GM23338 (cell line): ENCODE measurements at regions not wholly inside any gene's neighbourhood (a gene's known extent, or its start where the extent isn't known, plus 50 kb on each side); places are given as distances from the start of the nearest gene placed in this dataset.

Source experiments
- ATAC-seq: fragments of 200-7000 bp; cut with Tn5 transposase; 3 replicates; pipeline ENCODE4 v1.9.1; 2020
- DNase-seq: peaks from one replicate; pipeline ENCODE4 v3.0.0-alpha.2; 2015; ENCODE audit warnings: low spot score
- H2AFZ ChIP-seq: fragments of 200-600 bp; sonication (generic); 2 replicates; pipeline ENCODE4 v1.8.0; 2016; ENCODE audit warnings: antibody characterized with exemption, mild to moderate bottlenecking, moderate library complexity
- H3F3A ChIP-seq: fragments of 200-600 bp; sonication (generic); replicated peaks from 2 replicates; pipeline ENCODE4 v1.8.0; 2017; ENCODE audit warnings: antibody characterized with exemption, mixed run types, low read depth
- H3K27ac ChIP-seq: fragments of 200-600 bp; sonication (generic); 2 replicates; pipeline ENCODE4 v1.6.1; 2016; ENCODE audit warnings: low read depth
- H3K27me3 ChIP-seq: fragments of 200-600 bp; sonication (generic); 2 replicates; pipeline ENCODE4 v1.8.0; 2016; ENCODE audit warnings: mild to moderate bottlenecking, mixed run types, moderate library complexity; ENCODE audit not compliant: insufficient read depth
- H3K36me3 ChIP-seq: fragments of 200-600 bp; sonication (generic); 2 replicates; pipeline ENCODE4 v1.8.0; 2016; ENCODE audit warnings: mild to moderate bottlenecking; ENCODE audit not compliant: insufficient read depth
- H3K4me1 ChIP-seq: fragments of 200-600 bp; sonication (generic); 2 replicates; pipeline ENCODE4 v1.8.0; 2016; ENCODE audit warnings: mild to moderate bottlenecking, moderate library complexity; ENCODE audit not compliant: insufficient read depth
- H3K4me2 ChIP-seq: fragments of 200-600 bp; sonication (generic); 2 replicates; pipeline ENCODE4 v1.7.1; 2017; ENCODE audit warnings: mixed run types
- H3K4me3 ChIP-seq: fragments of 200-600 bp; sonication (generic); 2 replicates; pipeline ENCODE4 v1.6.1; 2016; ENCODE audit warnings: mixed run types
- H3K79me2 ChIP-seq: fragments of 200-600 bp; sonication (generic); replicated peaks from 2 replicates; pipeline ENCODE4 v1.8.0; 2017; ENCODE audit warnings: mild to moderate bottlenecking; ENCODE audit not compliant: insufficient read depth
- H3K9me2 ChIP-seq: fragments of 200-600 bp; sonication (generic); 2 replicates; pipeline ENCODE4 v1.8.0; 2017; ENCODE audit not compliant: insufficient read depth
- H4K20me1 ChIP-seq: fragments of 200-600 bp; sonication (generic); replicated peaks from 2 replicates; pipeline ENCODE4 v1.8.0; 2017; ENCODE audit warnings: mild to moderate bottlenecking; ENCODE audit not compliant: insufficient read depth
- H3K27ac Mint-ChIP-seq: 2 replicates; pipeline ENCODE4 v1.8.0; 2020; ENCODE audit warnings: inconsistent platforms, mild to moderate bottlenecking, moderate library complexity, mixed read lengths
- H3K27me3 Mint-ChIP-seq: 3 replicates; pipeline ENCODE4 v1.8.0; 2022; ENCODE audit warnings: low read depth, mild to moderate bottlenecking, moderate library complexity, mixed read lengths, inconsistent platforms; ENCODE audit not compliant: insufficient read depth, poor library complexity
- H3K36me3 Mint-ChIP-seq: 3 replicates; pipeline ENCODE4 v1.8.0; 2021; ENCODE audit warnings: low read depth, mild to moderate bottlenecking, inconsistent platforms, moderate library complexity, mixed read lengths
- H3K4me1 Mint-ChIP-seq: 3 replicates; pipeline ENCODE4 v1.8.0; 2020; ENCODE audit warnings: mild to moderate bottlenecking, inconsistent platforms, mixed read lengths
- H3K4me3 Mint-ChIP-seq: 3 replicates; pipeline ENCODE4 v1.8.0; 2021; ENCODE audit warnings: moderate library complexity, mild to moderate bottlenecking, inconsistent platforms, mixed read lengths
- H3K9me3 Mint-ChIP-seq: 3 replicates; pipeline ENCODE4 v1.8.0; 2020; ENCODE audit warnings: moderate library complexity, mild to moderate bottlenecking, inconsistent platforms, mixed read lengths
- ETS1 ChIP-seq: IDR thresholded peaks from 2 replicates; pipeline ENCODE4 v1.6.1; 2016; ENCODE audit warnings: antibody characterized with exemption
- EZH2 ChIP-seq: fragments of 200-600 bp; sonication (generic); IDR thresholded peaks from one replicate; pipeline ENCODE4 v1.8.0; 2017; ENCODE audit warnings: antibody characterized with exemption, mild to moderate bottlenecking, low read depth; ENCODE audit not compliant: unreplicated experiment
- EZH2phosphoT487 ChIP-seq: fragments of 200-600 bp; sonication (generic); IDR thresholded peaks from one replicate; pipeline ENCODE4 v1.8.1; 2018; ENCODE audit warnings: antibody characterized with exemption; ENCODE audit not compliant: unreplicated experiment
- JUNB ChIP-seq: IDR thresholded peaks from one replicate; pipeline ENCODE4 v1.6.1; 2016; ENCODE audit warnings: antibody characterized with exemption; ENCODE audit not compliant: unreplicated experiment
- NANOG ChIP-seq: IDR thresholded peaks from 2 replicates; pipeline ENCODE4 v1.6.1; 2016; ENCODE audit warnings: antibody characterized with exemption, borderline replicate concordance
- POLR2AphosphoS5 ChIP-seq: IDR thresholded peaks from 2 replicates; pipeline ENCODE4 v1.6.1; 2016; ENCODE audit warnings: antibody characterized with exemption, low read depth
- REST ChIP-seq: IDR thresholded peaks from one replicate; pipeline ENCODE4 v1.6.1; 2018; ENCODE audit warnings: antibody characterized with exemption; ENCODE audit not compliant: unreplicated experiment
- STAT1 ChIP-seq: IDR thresholded peaks from one replicate; pipeline ENCODE4 v1.6.1; 2016; ENCODE audit warnings: antibody characterized with exemption; ENCODE audit not compliant: unreplicated experiment
- ZNF114 ChIP-seq: fragments of 250-450 bp; sonication (Bioruptor Pico); IDR thresholded peaks from 2 replicates; pipeline ENCODE4 v1.5.0; 2020; ENCODE audit warnings: mild to moderate bottlenecking, moderate library complexity
- ZNF331 ChIP-seq: fragments of 250-450 bp; sonication (Bioruptor Pico); IDR thresholded peaks from 2 replicates; pipeline ENCODE4 v1.5.0; 2020; ENCODE audit warnings: low read depth, mild to moderate bottlenecking, moderate library complexity
- ZNF462 ChIP-seq: fragments of 250-450 bp; sonication (Bioruptor Pico); IDR thresholded peaks from 2 replicates; pipeline ENCODE4 v1.5.0; 2020; ENCODE audit warnings: mild to moderate bottlenecking, moderate library complexity

GRCh38 chr1:93744299-93744988 lies 62.8 kb upstream of the BCAR3 start:
- peaks cover 1% of the 10 kb centered on the region for H3K27me3 Mint-ChIP-seq
- Histone ChIP-seq H3K4me2 (no peak overlapping the region), H3K4me3 (no peak overlapping the region), H3K9me2 (no peaks in the 10 kb centered on the region), H2AFZ (no peak overlapping the region), H3K79me2 (no peaks in the 10 kb centered on the region), H3K4me1 (no peaks in the 10 kb centered on the region), H3K27ac (no peak overlapping the region), H3F3A (no peaks in the 10 kb centered on the region), H4K20me1 (no peaks in the 10 kb centered on the region), H3K36me3 (no peaks in the 10 kb centered on the region), H3K27me3 (no peaks in the 10 kb centered on the region)
- peaks cover 3% of the 10 kb centered on the region; the same call in 1 of the 3 replicates for H3K36me3 Mint-ChIP-seq
- no peak overlapping the region for H3K4me3 Mint-ChIP-seq
- peaks cover 3% of the 10 kb centered on the region; the same call in 2 of the 3 replicates for H3K4me1 Mint-ChIP-seq
- DNase-seq (no peak), ATAC-seq (no peak)
- TF ChIP-seq ETS1 (no peak), REST (no peak), EZH2 (no peak), ZNF114 (CRISPR knock-in tag) (no peak), ZNF462 (no peak), NANOG (no peak), JUNB (no peak), POLR2AphosphoS5 (no peak), EZH2phosphoT487 (no peak), STAT1 (no peak), ZNF331 (CRISPR knock-in tag) (no peak)
- no peak overlapping the region for H3K27ac Mint-ChIP-seq
- peaks cover 13% of the 10 kb centered on the region for H3K9me3 Mint-ChIP-seq
